HG03108 (cell line): ENCODE measurements at regions not wholly inside any gene's neighbourhood (a gene's known extent, or its start where the extent isn't known, plus 50 kb on each side); places are given as distances from the start of the nearest gene placed in this dataset.

Experiments used
- ATAC-seq: cut with Tn5 transposase; IDR thresholded peaks from one replicate; pipeline ENCODE4 v1.9.1; 2021; ENCODE audit warnings: moderate library complexity; ENCODE audit not compliant: unreplicated experiment

DNA sequence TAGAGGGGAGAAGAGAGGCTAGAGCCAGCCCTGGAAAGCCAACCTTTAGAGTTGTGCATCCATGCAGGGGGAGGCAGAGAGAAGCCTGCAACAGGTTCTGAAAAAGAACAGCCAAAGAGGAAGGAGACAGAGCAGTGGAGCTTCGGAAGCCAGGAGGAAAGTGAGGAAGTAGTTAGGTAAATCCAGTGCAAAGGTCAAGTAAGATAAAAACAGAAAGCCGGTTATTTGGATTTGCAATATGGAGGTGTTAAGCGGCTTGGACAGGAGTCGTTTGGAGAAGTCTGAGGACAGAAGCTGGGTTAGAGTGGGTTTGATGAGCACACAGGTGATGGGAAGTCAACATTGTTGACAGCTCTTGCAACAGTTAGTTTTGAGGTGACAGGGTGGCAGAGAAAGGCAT lies 53.5 kb upstream of the FLT1 start:
- no peak for ATAC-seq

DNA sequence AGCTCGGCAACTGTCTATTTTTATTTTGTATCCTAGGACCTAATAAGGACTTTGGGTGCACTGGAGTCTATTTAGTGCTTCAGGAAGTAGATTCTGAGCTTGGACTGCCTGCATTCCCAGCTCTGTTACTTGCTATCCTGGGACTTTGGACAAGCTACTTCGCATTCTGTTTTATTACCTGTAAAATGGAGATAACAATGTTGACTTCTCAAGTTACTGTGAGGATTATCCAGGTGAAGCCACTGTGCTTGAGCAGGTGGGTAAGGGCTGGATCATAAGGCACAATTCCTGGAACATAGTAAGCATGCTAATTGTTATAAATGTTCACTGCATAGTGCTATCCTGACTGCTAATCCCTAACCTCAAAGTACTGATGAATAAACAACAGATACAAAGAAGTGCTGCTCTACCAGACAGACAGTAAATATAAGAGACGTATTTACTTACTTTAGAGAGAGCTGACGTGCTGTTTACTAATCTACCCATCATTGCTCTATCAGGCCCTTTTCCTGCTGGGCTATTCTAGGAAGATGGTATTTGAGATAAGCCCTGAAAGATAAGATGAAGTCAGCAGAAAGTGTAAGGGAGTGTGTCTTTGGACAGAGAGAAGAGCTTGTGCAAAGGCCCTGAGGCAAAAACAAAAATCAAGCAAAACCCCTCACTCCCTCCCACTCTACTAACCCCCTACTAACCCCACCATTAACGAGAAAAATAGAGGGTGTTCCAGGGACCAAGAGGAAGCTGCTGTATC lies 50.8 kb upstream of the FLT1 start:
- no peak for ATAC-seq
